HG02610 (cell line): ENCODE measurements at regions not wholly inside any gene's neighbourhood (a gene's known extent, or its start where the extent isn't known, plus 50 kb on each side); places are given as distances from the start of the nearest gene placed in this dataset.
"Not testable (repeated sequence)": the region's sequence is repeated elsewhere in the genome, so short reads cannot be mapped to it uniquely, and the experiment has no call there.

Experiments
- ATAC-seq: cut with Tn5 transposase; IDR thresholded peaks from one replicate; pipeline ENCODE4 v1.9.1; 2021; ENCODE audit warnings: mild to moderate bottlenecking, moderate library complexity; ENCODE audit not compliant: unreplicated experiment

DNA sequence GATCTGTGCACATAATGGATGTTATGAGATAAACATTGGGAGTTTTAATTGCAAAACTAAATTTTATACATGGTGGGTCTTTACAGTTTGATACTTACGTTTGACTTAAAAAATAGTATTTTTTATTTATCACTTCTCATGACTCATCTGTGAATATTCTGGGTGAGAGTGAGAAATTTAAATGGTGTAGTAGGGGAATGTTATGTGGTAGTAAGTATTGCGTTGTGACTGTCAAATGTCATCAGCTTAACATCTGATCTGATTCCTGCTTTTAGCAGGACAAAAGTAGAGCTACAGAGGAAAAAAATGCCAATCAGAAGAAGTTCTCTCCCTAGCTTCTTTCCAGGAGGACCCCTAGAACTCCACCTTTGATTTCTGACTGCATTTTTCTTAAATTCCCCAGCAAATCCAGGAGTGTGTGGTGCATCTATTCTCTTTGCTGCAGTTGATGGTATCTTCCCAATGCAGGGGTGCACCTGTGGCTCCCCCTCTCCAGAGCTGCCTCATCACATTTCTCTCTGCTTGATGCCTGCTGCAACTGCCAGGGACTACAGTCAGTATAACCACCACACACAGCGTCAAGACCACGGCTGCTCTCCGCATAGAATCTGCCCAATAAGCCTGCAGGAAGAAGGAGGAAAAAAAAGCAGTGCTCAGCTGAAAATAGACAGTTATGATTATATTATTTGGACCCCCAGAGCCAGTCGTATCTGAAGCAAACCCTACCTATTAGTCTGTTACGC, 151.3 kb upstream of the THUMPD2 start:
- no peak for ATAC-seq

GRCh38 chr2:39929531-39929930, 150.5 kb upstream of the THUMPD2 start:
- ATAC-seq: no peak

- ATAC-seq: no peak
Observed at GRCh38 chr2:39925312-39925711, 146.3 kb upstream of the THUMPD2 start.

DNA sequence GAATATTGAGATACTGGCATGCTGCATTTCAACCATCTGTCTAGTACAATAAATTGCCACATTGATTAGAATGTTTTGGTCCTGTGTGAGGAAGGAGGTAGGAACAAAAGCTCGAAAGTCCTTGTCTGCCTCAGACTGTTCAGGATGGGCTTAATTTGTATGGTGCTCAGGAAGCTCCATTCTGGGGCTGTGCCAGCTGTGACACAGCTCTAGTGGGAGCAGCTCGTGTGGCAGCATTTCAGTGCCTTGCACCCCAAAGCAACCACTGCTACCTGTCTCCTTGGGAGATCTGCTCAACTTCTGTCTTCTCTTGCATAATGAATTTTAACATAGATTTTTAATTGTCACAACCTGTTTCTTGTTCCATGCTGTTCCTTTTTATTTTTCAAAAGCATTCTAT, 144.4 kb upstream of the THUMPD2 start:
- ATAC-seq: no peak

DNA sequence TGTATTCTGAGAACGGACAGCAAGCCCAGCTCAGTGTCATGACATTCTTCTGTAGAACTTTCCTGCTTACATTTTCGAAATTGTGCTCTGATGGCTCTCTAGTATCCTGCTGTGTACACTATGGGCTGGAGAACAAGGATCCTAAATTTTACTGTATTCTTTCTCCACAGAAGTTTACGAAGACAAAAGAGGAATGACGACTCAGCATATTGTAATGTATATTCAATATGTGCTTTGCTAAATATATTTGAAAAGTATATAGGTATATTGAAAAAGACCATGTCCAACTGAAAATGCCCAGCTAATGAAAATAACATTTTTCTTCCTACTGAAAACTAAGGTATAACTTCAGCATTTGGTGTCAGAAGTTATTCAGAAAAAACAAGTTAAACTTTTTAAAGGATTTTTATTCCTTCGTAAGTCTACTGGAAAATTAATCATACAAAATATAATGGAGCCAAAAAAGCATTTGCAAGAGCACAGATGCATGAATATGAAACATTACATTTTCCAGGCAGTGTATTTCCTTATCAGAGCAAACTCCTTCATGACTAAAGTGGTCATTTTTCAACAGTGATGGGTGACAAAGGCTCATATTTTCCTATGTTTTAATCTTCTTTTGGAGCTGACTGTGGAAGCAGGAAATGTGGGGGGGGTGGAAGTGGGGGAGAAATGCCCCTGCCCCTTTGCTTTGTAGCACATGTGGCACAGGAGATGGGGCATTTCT, 143.8 kb upstream of the THUMPD2 start:
- no peak for ATAC-seq

DNA sequence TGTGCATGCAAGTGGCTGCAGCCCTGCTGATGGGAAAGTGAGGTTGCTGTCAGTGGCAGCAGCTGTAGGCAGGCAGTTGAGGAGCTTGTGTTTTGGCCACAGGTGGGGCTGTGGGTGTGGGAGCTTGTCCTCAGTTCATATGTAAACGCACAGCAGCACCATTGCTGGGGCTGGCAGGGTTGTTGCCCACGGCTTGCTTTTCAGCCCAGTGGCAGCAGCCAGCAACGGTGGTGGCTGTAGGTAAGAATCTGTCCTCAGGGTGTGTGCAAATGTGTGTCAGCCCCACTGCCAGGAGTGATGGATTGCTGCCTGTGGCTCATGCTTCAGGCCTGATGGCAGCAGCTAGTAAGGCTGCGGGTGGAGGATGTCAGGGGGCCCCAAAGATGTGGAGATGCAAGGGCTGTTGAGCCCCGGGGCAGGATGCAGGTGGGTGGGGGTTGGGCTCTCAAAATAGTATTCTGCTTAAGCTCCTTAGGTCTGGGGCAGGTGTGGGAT, 141.3 kb upstream of the THUMPD2 start:
- no peak for ATAC-seq

- no peak for ATAC-seq
Observed at GRCh38 chr2:39919511-39920306, 140.7 kb upstream of the THUMPD2 start.

GRCh38 chr2:39918886-39919285, 139.8 kb upstream of the THUMPD2 start:
- ATAC-seq: no peak

- ATAC-seq: not testable (repeated sequence)
Observed at GRCh38 chr2:39917371-39917770, 138.3 kb upstream of the THUMPD2 start.

DNA sequence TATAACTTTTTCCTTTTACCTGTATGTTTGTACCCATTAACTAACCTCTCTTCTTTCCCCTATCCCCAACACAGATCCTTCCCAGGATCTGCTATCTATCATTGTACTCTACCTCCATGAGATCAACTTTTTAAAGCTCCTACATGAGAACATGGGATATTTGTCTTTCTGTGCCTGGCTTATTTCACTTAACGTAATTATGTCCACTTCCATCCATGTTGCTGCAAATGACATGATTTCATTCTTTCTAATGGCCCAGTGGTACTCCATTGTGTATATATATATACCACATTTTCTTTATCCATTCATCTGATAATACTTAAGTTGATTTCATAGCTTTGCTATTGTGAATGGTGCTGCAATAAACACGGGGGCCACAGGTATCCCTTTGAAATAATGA, 135.9 kb upstream of the THUMPD2 start:
- no peak for ATAC-seq

- ATAC-seq: peak; percentile 80
Observed at GRCh38 chr2:39913648-39914461, 134.8 kb upstream of the THUMPD2 start.

DNA sequence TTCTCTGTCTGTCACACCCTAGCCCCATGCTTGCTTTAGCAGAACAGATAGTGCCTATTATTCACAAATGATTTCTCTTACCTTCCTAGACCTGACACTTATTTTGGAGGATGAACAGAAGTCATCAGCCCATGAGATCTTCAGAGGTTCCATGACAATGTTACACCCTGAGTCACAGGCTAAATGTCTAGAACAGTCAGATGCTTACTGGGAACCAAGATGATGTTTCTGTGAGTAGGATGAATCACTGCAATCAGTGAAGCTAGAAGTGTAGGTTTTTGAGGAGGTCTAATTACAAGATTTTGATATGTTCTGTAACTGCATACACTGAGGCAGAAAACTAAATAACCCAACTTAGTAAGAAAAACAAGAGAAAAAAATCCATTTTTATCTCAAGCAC, 123.0 kb upstream of the THUMPD2 start:
- no peak for ATAC-seq

DNA sequence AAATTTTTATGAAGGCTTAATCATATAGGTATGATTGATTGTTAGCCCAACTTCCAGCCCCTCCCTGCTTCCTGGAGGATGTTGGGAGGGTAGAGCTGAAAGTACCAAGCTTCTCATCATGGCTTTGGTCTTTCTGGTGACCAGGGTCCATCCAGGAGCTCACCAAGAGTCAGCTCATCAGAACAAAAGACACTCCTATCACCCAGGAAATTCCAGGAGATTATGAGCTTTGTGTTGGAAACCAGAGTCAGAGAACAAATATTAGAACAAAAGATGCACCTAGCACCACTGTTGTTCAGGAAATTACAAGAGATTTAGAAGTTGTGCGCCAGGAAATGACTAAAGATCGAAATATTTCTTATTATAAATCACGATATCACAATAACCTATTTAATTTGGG, 119.9 kb upstream of the THUMPD2 start:
- ATAC-seq: no peak

GRCh38 chr2:39897273-39897672, 118.2 kb upstream of the THUMPD2 start:
- ATAC-seq: no peak

DNA sequence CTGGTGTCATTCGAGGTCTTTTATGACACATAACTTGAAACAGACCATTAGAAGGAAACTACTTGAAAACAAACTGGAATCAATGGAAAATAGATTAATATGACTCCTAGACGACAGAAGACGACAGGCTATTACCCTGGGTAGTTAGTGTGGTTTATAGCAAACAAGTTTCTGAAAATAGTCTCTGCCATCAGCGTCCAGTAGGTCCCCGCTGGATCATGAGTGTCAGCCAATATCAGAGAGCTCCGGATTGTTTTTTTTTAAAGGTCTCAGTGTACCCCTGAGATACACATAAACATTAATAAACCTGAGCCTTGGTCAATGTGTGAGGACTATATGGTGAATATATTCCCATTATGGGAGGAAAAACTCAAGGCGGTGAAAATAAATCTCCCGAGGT, 115.0 kb upstream of the THUMPD2 start:
- ATAC-seq: no peak

- no peak for ATAC-seq
Observed at GRCh38 chr2:39893616-39894015, 114.6 kb upstream of the THUMPD2 start.

DNA sequence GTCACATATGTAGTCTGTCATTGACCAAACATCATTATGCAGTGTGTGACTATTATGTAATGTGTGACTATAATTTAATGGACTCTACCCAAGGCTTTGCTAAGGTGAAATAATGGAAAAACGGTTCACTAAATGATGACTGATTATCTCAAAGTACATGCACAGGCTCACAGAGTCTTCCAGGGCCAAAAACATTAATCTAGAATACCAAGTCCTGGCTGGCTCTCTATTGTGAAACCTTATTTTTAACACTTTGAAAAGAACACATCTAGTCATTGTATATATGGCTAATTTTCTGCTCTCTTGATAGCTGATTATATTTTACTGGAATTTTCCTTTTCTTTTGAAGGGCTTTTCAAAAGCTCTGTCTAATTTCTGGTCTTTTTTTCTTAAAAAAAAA, 102.9 kb upstream of the THUMPD2 start:
- ATAC-seq: no peak

DNA sequence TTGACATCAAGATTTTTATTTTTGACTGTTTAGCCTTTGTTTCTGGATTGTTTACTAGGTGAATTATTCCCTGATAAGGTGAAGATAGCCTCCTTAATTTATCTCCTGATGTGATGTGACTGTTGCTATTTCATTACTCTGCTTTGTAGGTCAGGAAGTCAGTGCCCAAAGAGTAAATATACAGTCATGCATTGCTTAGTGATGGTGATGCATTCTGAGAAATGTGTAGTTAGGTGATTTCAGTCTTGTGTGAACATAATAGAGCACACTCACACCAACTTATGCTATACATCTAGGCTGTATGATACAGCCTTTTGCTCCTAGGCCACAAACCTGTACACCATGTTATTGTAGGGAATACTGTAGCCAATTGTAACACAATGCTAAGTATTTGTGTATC, 102.4 kb upstream of the THUMPD2 start:
- ATAC-seq: no peak

DNA sequence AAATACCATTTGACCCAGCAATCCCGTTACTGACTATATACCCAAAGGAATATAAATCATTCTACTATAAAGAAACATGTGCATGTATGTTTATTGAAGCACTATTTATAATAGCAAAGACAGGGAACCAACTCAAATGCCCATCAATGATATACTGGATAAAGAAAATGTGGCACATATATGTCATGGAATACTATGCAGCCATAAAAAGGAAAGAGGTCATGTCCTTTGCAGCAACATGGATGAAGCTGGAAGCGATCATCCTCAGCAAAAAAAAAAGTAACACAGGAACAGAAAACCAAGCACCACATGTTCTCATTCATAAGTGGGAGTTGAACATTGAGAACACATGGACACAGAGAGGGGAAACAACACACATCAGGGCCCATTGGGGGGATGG, 99.9 kb upstream of the THUMPD2 start:
- not testable (repeated sequence) for ATAC-seq

GRCh38 chr2:39875914-39876267, 96.8 kb upstream of the THUMPD2 start:
- ATAC-seq: no peak
